Upper lobe of left lung (tissue), 4 donors: ENCODE measurements at regions not wholly inside any gene's neighbourhood (a gene's known extent, or its start where the extent isn't known, plus 50 kb on each side); places are given as distances from the start of the nearest gene placed in this dataset.

Experiments
- EP300 ChIP-seq, 4 donors: sonication (generic); formaldehyde crosslinking; IDR thresholded peaks; one replicate each; pipeline ENCODE4 v1.5.1; 2017; ENCODE audit warnings: antibody characterized with exemption in 4 of 4, control low read depth in 2 of 4
- TF ChIP-seq, protein P1 (sequence below), 6 experiments: fragments of 450-650 bp in 4 of 6; fragments of 200-600 bp in 2 of 6; sonication (generic) in 2 of 6; IDR thresholded peaks; one replicate each; pipeline ENCODE4 v1.5.1; 2016 to 2019; ENCODE audit warnings: antibody characterized with exemption in 6 of 6

DNA sequence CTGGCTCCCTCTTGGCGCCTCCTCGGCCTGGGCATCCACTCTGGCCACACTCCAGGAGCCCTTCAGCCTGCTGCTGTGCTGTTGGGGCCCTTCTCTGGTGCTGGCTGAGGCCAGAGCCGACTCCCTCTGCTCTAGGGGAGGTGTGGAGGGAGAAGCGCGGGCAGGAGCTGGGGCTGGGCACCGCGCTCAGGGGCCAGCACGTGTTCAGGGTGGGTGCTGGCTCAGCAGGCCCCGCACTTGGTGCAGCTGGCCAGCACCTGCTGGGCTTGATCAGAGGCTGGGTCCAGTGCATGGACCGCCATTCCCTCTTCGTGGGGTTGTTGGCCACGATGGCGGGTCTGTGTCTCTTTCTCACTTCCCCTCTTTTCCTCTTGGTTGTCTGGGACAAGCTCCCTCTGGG lies 2381.0 kb downstream of the LRRC4C start:
- TF ChIP-seq EP300 (IDR thresholded peaks at IDR 0.05): no peak
- TF ChIP-seq, protein P1, sequence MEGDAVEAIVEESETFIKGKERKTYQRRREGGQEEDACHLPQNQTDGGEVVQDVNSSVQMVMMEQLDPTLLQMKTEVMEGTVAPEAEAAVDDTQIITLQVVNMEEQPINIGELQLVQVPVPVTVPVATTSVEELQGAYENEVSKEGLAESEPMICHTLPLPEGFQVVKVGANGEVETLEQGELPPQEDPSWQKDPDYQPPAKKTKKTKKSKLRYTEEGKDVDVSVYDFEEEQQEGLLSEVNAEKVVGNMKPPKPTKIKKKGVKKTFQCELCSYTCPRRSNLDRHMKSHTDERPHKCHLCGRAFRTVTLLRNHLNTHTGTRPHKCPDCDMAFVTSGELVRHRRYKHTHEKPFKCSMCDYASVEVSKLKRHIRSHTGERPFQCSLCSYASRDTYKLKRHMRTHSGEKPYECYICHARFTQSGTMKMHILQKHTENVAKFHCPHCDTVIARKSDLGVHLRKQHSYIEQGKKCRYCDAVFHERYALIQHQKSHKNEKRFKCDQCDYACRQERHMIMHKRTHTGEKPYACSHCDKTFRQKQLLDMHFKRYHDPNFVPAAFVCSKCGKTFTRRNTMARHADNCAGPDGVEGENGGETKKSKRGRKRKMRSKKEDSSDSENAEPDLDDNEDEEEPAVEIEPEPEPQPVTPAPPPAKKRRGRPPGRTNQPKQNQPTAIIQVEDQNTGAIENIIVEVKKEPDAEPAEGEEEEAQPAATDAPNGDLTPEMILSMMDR (IDR thresholded peaks at IDR 0.05): no peak
